Transverse colon (tissue), 4 donors: ENCODE measurements at regions not wholly inside any gene's neighbourhood (a gene's known extent, or its start where the extent isn't known, plus 50 kb on each side); places are given as distances from the start of the nearest gene placed in this dataset.

ENCODE experiments used
- DNase-seq: peaks from one replicate; pipeline ENCODE4 v3.0.0-alpha.2; 2019
- H3K27ac ChIP-seq, 4 donors: fragments of 200-600 bp; sonication (generic); 2 replicates each; pipeline ENCODE4 v1.5.1; 2016 to 2018; ENCODE audit warnings: inconsistent platforms in 4 of 4
- H3K27me3 ChIP-seq: fragments of 200-600 bp; sonication (generic); 2 replicates; pipeline ENCODE4 v1.5.1; 2017; ENCODE audit warnings: inconsistent platforms
- H3K36me3 ChIP-seq, 4 donors: fragments of 200-600 bp; sonication (generic); 2 replicates each; pipeline ENCODE4 v1.5.1; 2017 to 2019; ENCODE audit warnings: inconsistent platforms in 4 of 4
- H3K4me1 ChIP-seq, 4 donors: fragments of 200-600 bp; sonication (generic); 2 replicates each; pipeline ENCODE4 v1.5.1; 2017 to 2020; ENCODE audit warnings: inconsistent platforms in 4 of 4
- H3K4me3 ChIP-seq, 4 donors: fragments of 200-600 bp; sonication (generic); 1 replicate in 1 of 4; 2 replicates in 3 of 4; pipeline versions ENCODE4 v1.5.1 to v1.6.1; 2017 to 2019; ENCODE audit warnings: inconsistent platforms in 4 of 4
- H3K9me3 ChIP-seq, 2 donors: fragments of 200-600 bp; sonication (generic); 2 replicates each; pipeline ENCODE4 v1.5.1; 2017 to 2019; ENCODE audit warnings: inconsistent platforms in 2 of 2
- CTCF ChIP-seq, 5 experiments: fragments of 200-600 bp in 3 of 5; fragments of 450-650 bp in 2 of 5; sonication (generic) in 3 of 5; IDR thresholded peaks; 1 replicate in 2 of 5; 2 replicates in 3 of 5; pipeline ENCODE4 v1.5.1; 2016 to 2017; ENCODE audit warnings: antibody characterized with exemption in 5 of 5, inconsistent platforms in 3 of 5, mild to moderate bottlenecking in 2 of 5, moderate library complexity in 1 of 5
- EP300 ChIP-seq: sonication (generic); formaldehyde crosslinking; IDR thresholded peaks from one replicate; pipeline ENCODE4 v1.6.1; 2017; ENCODE audit warnings: antibody characterized with exemption, low read depth
- POLR2A ChIP-seq: fragments of 450-650 bp; IDR thresholded peaks from one replicate; pipeline ENCODE4 v1.6.1; 2016; ENCODE audit warnings: antibody characterized with exemption, mild to moderate bottlenecking, moderate library complexity
- POLR2AphosphoS5 ChIP-seq, 3 donors: sonication (generic); formaldehyde crosslinking; IDR thresholded peaks; one replicate each; pipeline ENCODE4 v1.6.1; 2016; ENCODE audit warnings: antibody characterized with exemption in 3 of 3
- WGBS, 2 donors: methylation state at CpG; one replicate each; pipeline ENCODE4 v1.1.5; 2018; ENCODE audit warnings: low coverage in 1 of 2; 5-methylcytosine and 5-hydroxymethylcytosine counted together
- in situ Hi-C, 4 donors: fragments of 200-750 bp; cut with MboI; loops; one replicate each; pipeline versions ENCODE4 v1.15.0 to v1.15.1; 2017; ENCODE audit warnings: low sequenced_read_pairs in 3 of 4, low pct_ligation_motif_present in 1 of 4, low pct_unique_long_range_greater_than_20kb in 1 of 4
- intact Hi-C: fragments of 100-400 bp; cut with DNase I; formaldehyde crosslinking; loops from one replicate; pipeline ENCODE4 v1.15.1; 2023; ENCODE audit warnings: low total_unique reads

- in situ Hi-C loops (no loop called here), intact Hi-C loops (no loop called here)
- H3K36me3 ChIP-seq: no peaks in the 10 kb centered on the region
Measured at GRCh38 chr6:19597809-19598320, 239.3 kb upstream of the ID4 start.

GRCh38 chr6:19599796-19600464 lies 237.2 kb upstream of the ID4 start:
- intact Hi-C loops: no loop called here
- in situ Hi-C loops: no loop called here

More at GRCh38 chr6:19597809-19598320, 239.3 kb upstream of the ID4 start:
- Histone ChIP-seq H3K4me3 (no peak overlapping the region), H3K4me1 (no peaks in the 10 kb centered on the region), H3K27ac (no peak overlapping the region), H3K9me3 (no peaks in the 10 kb centered on the region), H3K27me3 (no peaks in the 10 kb centered on the region)
- no peak for TF ChIP-seq CTCF (IDR thresholded peaks at IDR 0.05)
- TF ChIP-seq POLR2AphosphoS5 (IDR thresholded peaks at IDR 0.05): no peak
- no peak for TF ChIP-seq EP300
- no peak for TF ChIP-seq POLR2A
- no peak for DNase-seq
- 71% methylated on average over 5 of the region's 5 CpGs for whole genome bisulfite sequencing, 2 donors

GRCh38 chr6:19602434-19603013 lies 234.6 kb upstream of the ID4 start:
- no peak for DNase-seq
- Histone ChIP-seq H3K4me1 (no peaks in the 10 kb centered on the region), H3K27ac (no peak overlapping the region), H3K9me3 (no peaks in the 10 kb centered on the region), H3K36me3 (no peaks in the 10 kb centered on the region), H3K4me3 (no peak overlapping the region), H3K27me3 (no peaks in the 10 kb centered on the region)
- WGBS, 2 donors: 52 to 54% methylated on average over 2 of the region's 2 CpGs
- intact Hi-C loops: no loop called here
- no peak for TF ChIP-seq POLR2A
- TF ChIP-seq CTCF (IDR thresholded peaks at IDR 0.05): no peak
- in situ Hi-C loops: no loop called here

More at GRCh38 chr6:19599796-19600464, 237.2 kb upstream of the ID4 start:
- Histone ChIP-seq H3K4me1 (no peaks in the 10 kb centered on the region), H3K9me3 (no peaks in the 10 kb centered on the region), H3K36me3 (no peaks in the 10 kb centered on the region), H3K4me3 (no peak overlapping the region), H3K27me3 (no peaks in the 10 kb centered on the region), H3K27ac (no peak overlapping the region)
- DNase-seq: no peak
- WGBS, 2 donors: 43 to 54% methylated on average over 5 of the region's 5 CpGs
- TF ChIP-seq POLR2AphosphoS5 (IDR thresholded peaks at IDR 0.05): no peak
- no peak for TF ChIP-seq POLR2A
- TF ChIP-seq EP300: no peak
- TF ChIP-seq CTCF (IDR thresholded peaks at IDR 0.05): no peak

GRCh38 chr6:19603721-19604120 lies 233.4 kb upstream of the ID4 start:
- Histone ChIP-seq H3K4me1 (no peaks in the 10 kb centered on the region), H3K9me3 (no peaks in the 10 kb centered on the region), H3K27ac (no peak overlapping the region), H3K27me3 (no peaks in the 10 kb centered on the region), H3K36me3 (no peaks in the 10 kb centered on the region), H3K4me3 (no peak overlapping the region)
- TF ChIP-seq POLR2A (no peak), CTCF (IDR thresholded peaks at IDR 0.05) (no peak), POLR2AphosphoS5 (IDR thresholded peaks at IDR 0.05) (no peak), EP300 (no peak)
- intact Hi-C loops: no loop called here
- DNase-seq: no peak
- in situ Hi-C loops: no loop called here
- 38% methylated on average over 1 of the region's 1 CpG; no CpG with 5 or more reads in 1 of the 2 donors for WGBS, 2 donors
